GM12873 (cell line): ENCODE measurements at regions not wholly inside any gene's neighbourhood (a gene's known extent, or its start where the extent isn't known, plus 50 kb on each side); places are given as distances from the start of the nearest gene placed in this dataset.

Experiments used
- CTCF ChIP-seq: IDR thresholded peaks from 2 replicates; pipeline ENCODE4 v1.5.1; 2012; ENCODE audit warnings: low read depth, mild to moderate bottlenecking, moderate library complexity, low read length, control low read depth; ENCODE audit not compliant: insufficient read depth; ENCODE audit errors: missing control alignments

DNA sequence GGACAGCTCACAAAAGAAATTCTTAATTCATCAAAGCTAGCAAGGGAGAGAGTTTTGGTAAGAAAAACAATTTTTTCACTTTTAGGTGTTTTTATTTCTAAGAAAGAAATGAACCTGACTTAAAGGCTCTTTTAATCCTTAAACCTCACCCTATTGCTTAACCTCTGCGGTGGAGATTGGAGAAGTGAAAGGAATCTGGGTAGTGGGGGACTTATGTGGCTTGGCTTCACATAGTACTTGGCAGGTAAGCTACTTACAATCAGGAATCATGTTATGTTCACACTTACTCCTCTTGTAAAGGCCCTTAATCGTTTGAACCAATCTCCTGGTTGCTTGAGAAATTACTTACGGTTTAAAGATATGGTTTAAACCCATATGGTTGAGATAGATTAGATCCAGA, 104.8 kb downstream of the ISOC1 start:
- no peak for TF ChIP-seq CTCF

GRCh38 chr5:129204525-129204924, 110.0 kb downstream of the ISOC1 start:
- TF ChIP-seq CTCF: no peak

DNA sequence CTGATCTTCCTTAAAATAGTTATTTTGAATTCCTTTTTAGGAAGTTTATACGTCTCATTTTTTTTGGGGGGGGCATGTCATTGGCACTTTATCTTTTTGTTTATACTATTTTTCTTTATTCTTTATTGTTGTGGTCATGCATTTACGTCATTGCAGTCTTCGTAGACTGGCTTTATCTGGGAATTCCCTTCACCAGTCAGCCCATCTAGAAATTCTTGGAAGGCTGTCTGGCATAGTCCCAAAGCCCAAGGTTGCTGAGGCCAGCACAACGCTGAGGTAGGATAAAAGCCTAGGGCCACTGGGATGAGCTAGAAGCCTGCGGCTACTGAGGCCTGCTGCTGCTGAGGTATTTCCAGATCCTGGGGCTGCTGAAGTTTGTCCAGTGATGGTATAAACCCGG, 121.5 kb downstream of the ISOC1 start:
- TF ChIP-seq CTCF: no peak

DNA sequence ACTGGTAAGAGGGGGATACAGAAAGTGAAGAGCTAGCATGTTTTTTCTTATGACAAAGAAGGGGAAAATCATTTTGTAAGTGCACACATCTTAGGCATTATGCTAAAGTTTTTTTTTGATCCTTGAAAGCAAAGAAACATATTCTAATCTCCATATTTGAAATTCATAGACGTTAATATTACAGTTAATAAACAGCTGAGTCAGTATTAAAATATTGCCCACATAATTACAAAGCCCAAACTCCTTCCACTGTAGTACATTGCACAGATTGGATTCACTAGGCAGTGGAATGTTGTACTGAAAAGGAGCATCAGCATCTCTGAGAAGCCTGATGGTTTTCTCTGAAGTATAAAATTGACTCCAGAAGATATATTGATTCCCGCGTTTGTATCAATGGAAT, 122.6 kb downstream of the ISOC1 start:
- TF ChIP-seq CTCF: no peak

- no peak for TF ChIP-seq CTCF
These were observed 128.6 kb downstream of the ISOC1 start for GRCh38 chr5:129223178-129223577.

GRCh38 chr5:129228577-129228976, 134.0 kb downstream of the ISOC1 start:
- TF ChIP-seq CTCF: no peak

DNA sequence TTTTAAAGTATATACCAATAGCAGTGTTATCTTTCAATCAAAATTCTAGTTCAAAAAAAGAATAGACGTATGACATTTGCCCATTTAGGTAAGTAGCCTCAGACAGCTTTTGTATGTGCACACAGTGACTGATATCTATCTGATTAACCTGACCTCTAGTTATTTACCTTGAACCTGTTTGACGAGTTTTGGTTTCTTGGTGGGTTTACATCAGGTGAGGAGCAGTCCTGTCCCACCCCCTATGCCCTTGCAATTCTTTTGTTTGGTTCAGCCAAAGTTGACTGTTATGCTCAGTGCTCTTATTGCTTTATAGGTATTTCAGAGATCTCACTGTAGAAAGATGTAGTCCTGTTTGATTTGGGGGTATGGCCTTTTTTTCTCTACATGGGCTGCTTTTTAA, 147.2 kb downstream of the ISOC1 start:
- no peak for TF ChIP-seq CTCF

DNA sequence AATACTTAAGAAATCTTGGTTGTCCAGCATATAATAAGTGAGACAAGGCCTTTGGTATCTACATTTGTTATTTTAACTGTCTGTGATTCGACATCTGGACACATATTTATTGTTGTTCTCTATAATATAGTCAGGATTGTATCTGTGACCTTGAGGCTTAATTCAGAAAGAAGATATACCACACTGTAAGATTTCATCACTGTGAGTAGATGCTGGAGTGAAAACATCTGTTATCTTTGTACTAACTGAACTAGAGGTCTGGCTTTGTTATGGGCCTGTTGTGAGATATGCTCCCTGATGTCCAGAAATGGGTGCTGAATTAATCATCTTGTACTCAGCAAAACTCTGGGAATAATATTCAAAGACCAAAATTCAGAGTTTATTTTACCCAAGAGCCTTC, 148.5 kb downstream of the ISOC1 start:
- no peak for TF ChIP-seq CTCF
